ENCODE measurements at regions not wholly inside any gene's neighbourhood (a gene's known extent, or its start where the extent isn't known, plus 50 kb on each side); places are given as distances from the start of the nearest gene placed in this dataset.

DNA sequence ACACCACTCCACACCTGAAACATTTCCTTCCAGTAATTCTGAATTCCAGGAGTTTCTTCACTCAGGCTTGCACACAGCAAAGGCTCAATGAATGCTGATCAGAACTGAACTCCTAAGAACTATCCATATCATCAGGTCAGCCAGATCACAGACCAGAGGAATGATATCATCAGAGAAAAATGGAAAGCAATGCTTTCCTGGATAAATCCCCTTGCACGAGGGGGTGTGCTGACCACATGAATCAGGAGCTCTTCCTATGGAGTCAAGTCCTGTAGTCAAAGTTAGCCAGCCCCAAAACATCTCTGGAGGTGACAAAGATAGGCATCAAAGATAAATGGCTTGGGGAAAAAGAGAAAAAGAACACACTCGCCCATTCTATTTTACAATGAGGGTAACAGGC is 83.8 kb upstream of the ACVR2A start:
- DNase-seq (ENCODE audit: low read depth) (no peak), FAIRE-seq (no peak)
- Histone ChIP-seq H3K36me3 (ENCODE audit: control insufficient read depth, insufficient read depth, low read length) (no peaks in the 10 kb centered on the region), H3K4me3 (ENCODE audit: low read depth, low read length) (no peak overlapping the region), H3K27me3 (ENCODE audit: control insufficient read depth, insufficient read depth, low read length) (no peaks in the 10 kb centered on the region)
- no peak for TF ChIP-seq CTCF (IDR thresholded peaks at IDR 0.05; ENCODE audit: insufficient read depth, low read length, severe bottlenecking)

GRCh38 chr2:147759536-147759935 is 85.3 kb upstream of the ACVR2A start:
- Histone ChIP-seq H3K27me3 (ENCODE audit: control insufficient read depth, insufficient read depth, low read length) (no peaks in the 10 kb centered on the region), H3K36me3 (ENCODE audit: control insufficient read depth, insufficient read depth, low read length) (no peaks in the 10 kb centered on the region), H3K4me3 (ENCODE audit: low read depth, low read length) (no peak overlapping the region)
- no peak for TF ChIP-seq CTCF (IDR thresholded peaks at IDR 0.05; ENCODE audit: insufficient read depth, low read length, severe bottlenecking)
- FAIRE-seq (no peak), DNase-seq (ENCODE audit: low read depth) (no peak)

- FAIRE-seq (no peak), DNase-seq (ENCODE audit: low read depth) (no peak)
- Histone ChIP-seq H3K36me3 (ENCODE audit: control insufficient read depth, insufficient read depth, low read length) (no peaks in the 10 kb centered on the region), H3K4me3 (ENCODE audit: low read depth, low read length) (no peak overlapping the region), H3K27me3 (ENCODE audit: control insufficient read depth, insufficient read depth, low read length) (no peaks in the 10 kb centered on the region)
- TF ChIP-seq CTCF (IDR thresholded peaks at IDR 0.05; ENCODE audit: insufficient read depth, low read length, severe bottlenecking), result no peak
Measured at GRCh38 chr2:147758821-147759220, 86.0 kb upstream of the ACVR2A start.

DNA sequence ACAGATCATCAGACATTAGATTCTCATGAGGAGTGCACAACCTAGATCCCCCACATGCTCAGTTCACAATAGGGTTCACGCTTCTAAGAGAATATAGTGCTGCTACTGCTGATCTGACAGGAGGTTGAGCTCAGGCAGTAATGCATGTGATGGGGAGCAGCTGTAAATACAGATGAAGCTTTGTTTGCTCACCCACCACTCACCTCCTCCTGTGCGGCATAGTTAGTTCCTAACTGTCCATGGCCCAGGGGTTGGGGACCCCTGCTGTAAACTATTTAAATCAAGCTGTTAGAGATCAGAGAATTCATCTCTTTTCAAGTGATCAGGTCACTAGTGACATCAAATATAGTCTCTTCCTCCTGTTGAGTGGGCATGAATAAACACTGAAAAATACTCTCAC is 88.8 kb upstream of the ACVR2A start:
- Histone ChIP-seq H3K27me3 (ENCODE audit: control insufficient read depth, insufficient read depth, low read length) (no peaks in the 10 kb centered on the region), H3K4me3 (ENCODE audit: low read depth, low read length) (no peak overlapping the region), H3K36me3 (ENCODE audit: control insufficient read depth, insufficient read depth, low read length) (no peaks in the 10 kb centered on the region)
- FAIRE-seq, result peak; percentile 13
- no peak for TF ChIP-seq CTCF (IDR thresholded peaks at IDR 0.05; ENCODE audit: insufficient read depth, low read length, severe bottlenecking)
- DNase-seq (ENCODE audit: low read depth), result no peak

- H3K27me3 ChIP-seq (ENCODE audit: control insufficient read depth, insufficient read depth, low read length), result no peaks in the 10 kb centered on the region
- H3K4me3 ChIP-seq (ENCODE audit: low read depth, low read length), result no peak overlapping the region
- no peaks in the 10 kb centered on the region for H3K36me3 ChIP-seq (ENCODE audit: control insufficient read depth, insufficient read depth, low read length)
- FAIRE-seq (no peak), DNase-seq (ENCODE audit: low read depth) (peak; percentile 66)
- no peak for TF ChIP-seq CTCF (IDR thresholded peaks at IDR 0.05; ENCODE audit: insufficient read depth, low read length, severe bottlenecking)
Measured at GRCh38 chr2:147740211-147740927, 104.5 kb upstream of the ACVR2A start.

DNA sequence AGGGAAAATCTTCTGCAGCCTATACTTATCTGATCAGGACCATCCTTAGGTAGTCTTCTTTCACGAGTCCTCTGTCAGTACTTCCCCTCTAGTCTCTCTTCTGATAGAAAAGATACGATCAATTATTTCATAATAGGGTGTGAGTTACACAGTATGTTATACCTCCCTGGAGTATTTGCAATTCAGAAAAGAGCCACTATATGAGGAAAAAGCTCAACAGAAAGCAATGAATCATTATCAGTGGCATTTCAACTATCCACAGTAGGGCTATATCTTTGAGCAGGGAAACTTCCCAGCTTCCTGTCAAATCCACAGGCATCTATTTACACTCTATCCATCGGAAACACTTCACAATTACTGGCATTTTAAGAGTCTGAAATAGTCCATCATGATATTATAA is 105.3 kb upstream of the ACVR2A start:
- DNase-seq (ENCODE audit: low read depth) (peak; percentile 63), FAIRE-seq (no peak)
- H3K27me3 ChIP-seq (ENCODE audit: control insufficient read depth, insufficient read depth, low read length), result no peaks in the 10 kb centered on the region
- TF ChIP-seq CTCF (IDR thresholded peaks at IDR 0.05; ENCODE audit: insufficient read depth, low read length, severe bottlenecking), result no peak
- H3K4me3 ChIP-seq (ENCODE audit: low read depth, low read length), result no peak overlapping the region
- H3K36me3 ChIP-seq (ENCODE audit: control insufficient read depth, insufficient read depth, low read length), result no peaks in the 10 kb centered on the region

Measured in bronchial epithelial cell (primary cell).